T-helper 1 cell treated with Interleukin-12 subunit alpha and Interleukin-12 subunit beta and Interleukin-4 antibody, amounts not matched to agents 30 μg/mL and 1 μg/mL, for 36 hours (primary cell): ENCODE measurements at regions not wholly inside any gene's neighbourhood (a gene's known extent, or its start where the extent isn't known, plus 50 kb on each side); places are given as distances from the start of the nearest gene placed in this dataset.
"Not testable (repeated sequence)": the region's sequence is repeated elsewhere in the genome, so short reads cannot be mapped to it uniquely, and the experiment has no call there.

ENCODE experiments used
- H3K27ac Mint-ChIP-seq: one replicate; pipeline ENCODE4 v1.8.0; 2021; ENCODE audit warnings: mild to moderate bottlenecking, mixed read lengths
- H3K27me3 Mint-ChIP-seq: one replicate; pipeline ENCODE4 v1.8.0; 2021; ENCODE audit warnings: low read depth, mixed read lengths
- H3K36me3 Mint-ChIP-seq: one replicate; pipeline ENCODE4 v1.8.0; 2021; ENCODE audit warnings: low read depth, mixed read lengths
- H3K4me1 Mint-ChIP-seq: one replicate; pipeline ENCODE4 v1.8.0; 2021; ENCODE audit warnings: low read depth, mixed read lengths
- H3K4me3 Mint-ChIP-seq: one replicate; pipeline ENCODE4 v1.8.0; 2021; ENCODE audit warnings: mild to moderate bottlenecking, moderate library complexity, mixed read lengths
- H3K9me3 Mint-ChIP-seq: one replicate; pipeline ENCODE4 v1.8.0; 2021; ENCODE audit warnings: mixed read lengths

- no peaks in the 10 kb centered on the region for H3K27me3 Mint-ChIP-seq
- H3K27ac Mint-ChIP-seq = no peak overlapping the region
- no peak overlapping the region for H3K4me3 Mint-ChIP-seq
- no peaks in the 10 kb centered on the region for H3K36me3 Mint-ChIP-seq
- peaks cover 3% of the 10 kb centered on the region for H3K9me3 Mint-ChIP-seq
- H3K4me1 Mint-ChIP-seq = no peaks in the 10 kb centered on the region
These were observed 51.5 kb upstream of the IFNE start for GRCh38 chr9:21533597-21533996.

- no peaks in the 10 kb centered on the region for H3K27me3 Mint-ChIP-seq
- no peak overlapping the region for H3K4me3 Mint-ChIP-seq
- no peaks in the 10 kb centered on the region for H3K36me3 Mint-ChIP-seq
- no peaks in the 10 kb centered on the region for H3K9me3 Mint-ChIP-seq
- no peak overlapping the region for H3K27ac Mint-ChIP-seq
- H3K4me1 Mint-ChIP-seq = no peaks in the 10 kb centered on the region
These were observed 53.3 kb upstream of the IFNE start for GRCh38 chr9:21535396-21535795.

- H3K27me3 Mint-ChIP-seq = no peaks in the 10 kb centered on the region
- no peaks in the 10 kb centered on the region for H3K36me3 Mint-ChIP-seq
- no peaks in the 10 kb centered on the region for H3K4me1 Mint-ChIP-seq
- H3K4me3 Mint-ChIP-seq = no peak overlapping the region
- H3K9me3 Mint-ChIP-seq = no peaks in the 10 kb centered on the region
- no peak overlapping the region for H3K27ac Mint-ChIP-seq
These were observed 60.7 kb upstream of the IFNE start for GRCh38 chr9:21542787-21543186.

- Mint-ChIP-seq H3K27ac (no peak overlapping the region), H3K4me1 (no peaks in the 10 kb centered on the region), H3K36me3 (no peaks in the 10 kb centered on the region), H3K9me3 (no peaks in the 10 kb centered on the region), H3K27me3 (no peaks in the 10 kb centered on the region), H3K4me3 (no peak overlapping the region)
These were observed 61.1 kb upstream of the IFNE start for GRCh38 chr9:21543187-21543586.

- H3K36me3 Mint-ChIP-seq, H3K9me3 Mint-ChIP-seq, H3K4me1 Mint-ChIP-seq, H3K27me3 Mint-ChIP-seq, H3K27ac Mint-ChIP-seq, H3K4me3 Mint-ChIP-seq: not testable (repeated sequence)
These were observed 61.7 kb upstream of the IFNE start for GRCh38 chr9:21543816-21544215.

- H3K36me3 Mint-ChIP-seq = no peaks in the 10 kb centered on the region
- no peak overlapping the region for H3K27ac Mint-ChIP-seq
- H3K4me3 Mint-ChIP-seq = no peak overlapping the region
- no peaks in the 10 kb centered on the region for H3K9me3 Mint-ChIP-seq
- H3K27me3 Mint-ChIP-seq = no peaks in the 10 kb centered on the region
- H3K4me1 Mint-ChIP-seq = no peaks in the 10 kb centered on the region
These were observed 64.8 kb upstream of the IFNE start for GRCh38 chr9:21546949-21547348.

GRCh38 chr9:21549251-21549765 is 67.2 kb upstream of the IFNE start:
- Mint-ChIP-seq H3K36me3 (no peaks in the 10 kb centered on the region), H3K27ac (no peak overlapping the region), H3K27me3 (no peaks in the 10 kb centered on the region), H3K4me3 (no peak overlapping the region), H3K4me1 (no peaks in the 10 kb centered on the region), H3K9me3 (no peaks in the 10 kb centered on the region)

- Mint-ChIP-seq H3K27me3 (peaks cover 3% of the 10 kb centered on the region), H3K4me3 (no peak overlapping the region), H3K9me3 (no peaks in the 10 kb centered on the region), H3K4me1 (no peaks in the 10 kb centered on the region), H3K27ac (no peak overlapping the region), H3K36me3 (no peaks in the 10 kb centered on the region)
These were observed 67.8 kb upstream of the IFNE start for GRCh38 chr9:21549890-21550289.

- Mint-ChIP-seq H3K9me3 (no peaks in the 10 kb centered on the region), H3K36me3 (no peaks in the 10 kb centered on the region), H3K27me3 (peaks cover 6% of the 10 kb centered on the region), H3K4me1 (no peaks in the 10 kb centered on the region), H3K4me3 (no peak overlapping the region), H3K27ac (no peak overlapping the region)
These were observed 68.3 kb upstream of the IFNE start for GRCh38 chr9:21550392-21550791.

GRCh38 chr9:21551401-21551800 is 69.3 kb upstream of the IFNE start:
- Mint-ChIP-seq H3K27ac (no peak overlapping the region), H3K36me3 (no peaks in the 10 kb centered on the region), H3K4me3 (no peak overlapping the region), H3K27me3 (peaks cover 12% of the 10 kb centered on the region), H3K9me3 (no peaks in the 10 kb centered on the region), H3K4me1 (no peaks in the 10 kb centered on the region)

GRCh38 chr9:21552244-21553170 is 70.4 kb upstream of the IFNE start:
- no peak overlapping the region for H3K4me3 Mint-ChIP-seq
- H3K9me3 Mint-ChIP-seq = no peaks in the 10 kb centered on the region
- no peaks in the 10 kb centered on the region for H3K36me3 Mint-ChIP-seq
- H3K4me1 Mint-ChIP-seq = no peaks in the 10 kb centered on the region
- no peak overlapping the region for H3K27ac Mint-ChIP-seq
- peaks cover 23% of the 10 kb centered on the region for H3K27me3 Mint-ChIP-seq

GRCh38 chr9:21553441-21553840 is 71.3 kb upstream of the IFNE start:
- H3K36me3 Mint-ChIP-seq = no peaks in the 10 kb centered on the region
- H3K9me3 Mint-ChIP-seq = no peaks in the 10 kb centered on the region
- peaks cover 32% of the 10 kb centered on the region for H3K27me3 Mint-ChIP-seq
- no peak overlapping the region for H3K4me3 Mint-ChIP-seq
- peaks cover 3% of the 10 kb centered on the region for H3K4me1 Mint-ChIP-seq
- no peak overlapping the region for H3K27ac Mint-ChIP-seq

- Mint-ChIP-seq H3K4me1 (peaks cover 9% of the 10 kb centered on the region), H3K27me3 (peaks cover 40% of the 10 kb centered on the region), H3K9me3 (no peaks in the 10 kb centered on the region), H3K27ac (no peak overlapping the region), H3K36me3 (no peaks in the 10 kb centered on the region), H3K4me3 (no peak overlapping the region)
These were observed 72.7 kb upstream of the IFNE start for GRCh38 chr9:21554813-21555212.

GRCh38 chr9:21555911-21556310 is 73.8 kb upstream of the IFNE start:
- no peak overlapping the region for H3K4me3 Mint-ChIP-seq
- no peaks in the 10 kb centered on the region for H3K36me3 Mint-ChIP-seq
- peaks cover 11% of the 10 kb centered on the region for H3K4me1 Mint-ChIP-seq
- no peak overlapping the region for H3K27ac Mint-ChIP-seq
- H3K9me3 Mint-ChIP-seq = no peaks in the 10 kb centered on the region
- peaks cover 50% of the 10 kb centered on the region for H3K27me3 Mint-ChIP-seq

GRCh38 chr9:21556581-21557427 is 74.7 kb upstream of the IFNE start:
- Mint-ChIP-seq H3K27ac (no peak overlapping the region), H3K27me3 (peaks cover 50% of the 10 kb centered on the region), H3K9me3 (no peaks in the 10 kb centered on the region), H3K36me3 (no peaks in the 10 kb centered on the region), H3K4me3 (no peak overlapping the region), H3K4me1 (peaks cover 11% of the 10 kb centered on the region)
